K562 (cell line): ENCODE measurements at regions not wholly inside any gene's neighbourhood (a gene's known extent, or its start where the extent isn't known, plus 50 kb on each side); places are given as distances from the start of the nearest gene placed in this dataset.

Source experiments
- ARID2 ChIP-seq: fragments of 450-650 bp; IDR thresholded peaks from 2 replicates; pipeline ENCODE4 v1.6.1; 2017; ENCODE audit warnings: antibody characterized with exemption, mild to moderate bottlenecking
- BRD4 ChIP-seq: fragments of 200-600 bp; sonication (generic); IDR thresholded peaks from 2 replicates; pipeline ENCODE4 v1.6.1; 2017; ENCODE audit warnings: inconsistent platforms
- FOXP4 ChIP-seq: sonication (generic); formaldehyde crosslinking; IDR thresholded peaks from 2 replicates; pipeline ENCODE4 v1.8.0; 2022; ENCODE audit warnings: mild to moderate bottlenecking, missing genetic modification reagents, borderline replicate concordance
- ZBTB1 ChIP-seq: sonication (generic); formaldehyde crosslinking; IDR thresholded peaks from 2 replicates; pipeline ENCODE4 v1.8.1; 2023; ENCODE audit warnings: missing genetic modification reagents, low read depth, mild to moderate bottlenecking, borderline replicate concordance
- ZSCAN29 ChIP-seq: fragments of 450-650 bp; IDR thresholded peaks from 2 replicates; pipeline ENCODE4 v1.6.1; 2017

DNA sequence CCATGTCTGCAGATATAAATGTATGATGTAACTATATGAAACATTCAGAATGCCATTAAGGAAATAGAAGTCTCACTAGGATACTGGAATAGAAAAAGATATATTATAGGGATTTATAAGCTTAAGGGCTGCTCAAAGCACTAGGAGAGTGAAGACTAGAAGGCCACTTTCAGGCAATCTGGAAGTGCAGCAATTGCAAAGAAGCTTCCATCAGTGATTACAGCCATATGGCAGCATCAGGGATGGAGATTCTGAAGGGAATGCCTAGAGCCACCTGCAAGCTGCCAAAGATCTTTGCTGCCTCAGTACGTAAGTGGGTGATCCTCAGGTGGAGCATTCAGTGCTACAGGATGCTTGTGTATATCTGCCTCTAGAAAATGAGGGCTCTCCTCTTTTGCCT, 796.2 kb upstream of the EPHA7 start:
- TF ChIP-seq ZSCAN29 = no peak
- no peak for TF ChIP-seq FOXP4 (CRISPR knock-in tag)
- no peak for TF ChIP-seq ZBTB1 (CRISPR knock-in tag)
- TF ChIP-seq BRD4 = no peak
- TF ChIP-seq ARID2 = no peak
